ENCODE measurements at regions not wholly inside any gene's neighbourhood (a gene's known extent, or its start where the extent isn't known, plus 50 kb on each side); places are given as distances from the start of the nearest gene placed in this dataset.
"Not testable (repeated sequence)": the region's sequence is repeated elsewhere in the genome, so short reads cannot be mapped to it uniquely, and the experiment has no call there.

- H3K27me3 ChIP-seq (ENCODE audit: insufficient read depth, low read depth) = no peaks in the 10 kb centered on the region
- no peak for TF ChIP-seq CTCF (conservative IDR thresholded peaks at IDR 0.05; ENCODE audit: low read depth, low read length)
These were observed 216.1 kb downstream of the GLRX3 start for GRCh38 chr10:130352291-130352645.

GRCh38 chr10:130353928-130354572, 217.9 kb downstream of the GLRX3 start:
- Histone ChIP-seq H4K20me1 (ENCODE audit: insufficient read depth) (no peaks in the 10 kb centered on the region), H3K9ac (no peak overlapping the region), H3K4me1 (ENCODE audit: low read depth, poor library complexity, severe bottlenecking) (no peaks in the 10 kb centered on the region), H3K27ac (no peak overlapping the region), H3K4me3 (IDR thresholded peaks at IDR 0.05; ENCODE audit: insufficient read depth, low read depth, low read length) (no peak overlapping the region), H2AFZ (ENCODE audit: low read depth) (no peak overlapping the region), H3K4me2 (no peak overlapping the region), H3K79me2 (ENCODE audit: insufficient read depth, low read depth) (no peaks in the 10 kb centered on the region), H3K27me3 (ENCODE audit: insufficient read depth, low read depth) (no peaks in the 10 kb centered on the region), H3K36me3 (ENCODE audit: insufficient read depth) (no peaks in the 10 kb centered on the region)
- TF ChIP-seq CTCF (conservative IDR thresholded peaks at IDR 0.05; ENCODE audit: low read depth, low read length) = no peak

More at GRCh38 chr10:130352291-130352645, 216.1 kb downstream of the GLRX3 start:
- H3K79me2 ChIP-seq (ENCODE audit: insufficient read depth, low read depth) = no peaks in the 10 kb centered on the region
- H3K27ac ChIP-seq = no peak overlapping the region
- no peaks in the 10 kb centered on the region for H3K36me3 ChIP-seq (ENCODE audit: insufficient read depth)
- H3K4me2 ChIP-seq = no peak overlapping the region
- no peaks in the 10 kb centered on the region for H3K4me1 ChIP-seq (ENCODE audit: low read depth, poor library complexity, severe bottlenecking)
- no peak overlapping the region for H3K9ac ChIP-seq
- no peak overlapping the region for H2AFZ ChIP-seq (ENCODE audit: low read depth)
- no peak overlapping the region for H3K4me3 ChIP-seq (IDR thresholded peaks at IDR 0.05; ENCODE audit: insufficient read depth, low read depth, low read length)
- no peaks in the 10 kb centered on the region for H4K20me1 ChIP-seq (ENCODE audit: insufficient read depth)

- Histone ChIP-seq H3K4me3 (IDR thresholded peaks at IDR 0.05; ENCODE audit: insufficient read depth, low read depth, low read length) (no peak overlapping the region), H3K4me1 (ENCODE audit: low read depth, poor library complexity, severe bottlenecking) (no peaks in the 10 kb centered on the region), H3K4me2 (no peak overlapping the region), H3K79me2 (ENCODE audit: insufficient read depth, low read depth) (no peaks in the 10 kb centered on the region), H3K9ac (no peak overlapping the region), H4K20me1 (ENCODE audit: insufficient read depth) (no peaks in the 10 kb centered on the region), H3K36me3 (ENCODE audit: insufficient read depth) (no peaks in the 10 kb centered on the region), H3K27ac (no peak overlapping the region), H3K27me3 (ENCODE audit: insufficient read depth, low read depth) (no peaks in the 10 kb centered on the region), H2AFZ (ENCODE audit: low read depth) (no peak overlapping the region)
- no peak for TF ChIP-seq CTCF (conservative IDR thresholded peaks at IDR 0.05; ENCODE audit: low read depth, low read length)
These were observed 218.4 kb downstream of the GLRX3 start for GRCh38 chr10:130354573-130354954.

DNA sequence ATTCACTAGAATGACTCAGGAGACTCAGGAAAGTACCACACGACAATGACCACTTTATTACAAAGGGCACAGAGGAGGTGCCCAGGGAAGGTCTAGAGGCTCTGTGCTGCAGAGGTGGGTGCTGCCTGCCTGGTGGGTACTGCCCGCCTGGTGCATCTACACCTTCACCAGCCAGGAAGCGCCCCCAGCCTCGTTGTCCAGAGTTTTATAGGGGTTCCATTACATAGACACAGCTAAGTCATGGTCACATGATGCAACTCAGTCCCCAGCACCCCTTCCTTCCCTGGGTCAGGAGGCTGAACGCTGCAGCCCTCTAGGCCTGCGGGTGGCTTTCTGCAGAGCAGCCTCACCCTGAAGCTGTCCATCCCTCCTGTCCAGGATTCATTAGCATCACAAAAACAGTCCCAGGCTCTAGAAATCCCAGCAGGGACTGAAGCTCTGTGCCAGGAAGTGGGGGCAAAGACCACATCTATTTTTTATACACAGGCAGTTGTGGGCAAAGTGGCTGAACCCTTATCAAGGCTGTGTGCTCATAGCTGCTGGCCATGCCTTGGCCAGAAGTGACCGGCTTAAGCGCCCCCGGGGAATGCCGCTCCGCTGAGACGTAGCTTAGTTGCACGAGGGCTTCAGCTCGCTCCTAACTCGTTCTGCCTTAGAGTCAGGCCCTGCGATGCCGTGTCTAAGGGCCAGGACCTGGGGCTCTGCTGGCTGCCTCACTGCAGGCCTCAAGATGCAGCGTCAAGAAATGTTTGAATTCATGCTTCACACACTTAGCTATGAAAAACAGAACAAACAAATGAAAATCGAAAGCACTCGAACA, 219.0 kb downstream of the GLRX3 start:
- Histone ChIP-seq H3K27ac (no peak overlapping the region), H3K27me3 (ENCODE audit: insufficient read depth, low read depth) (no peaks in the 10 kb centered on the region), H2AFZ (ENCODE audit: low read depth) (no peak overlapping the region), H3K36me3 (ENCODE audit: insufficient read depth) (no peaks in the 10 kb centered on the region), H3K4me2 (no peak overlapping the region), H4K20me1 (ENCODE audit: insufficient read depth) (no peaks in the 10 kb centered on the region), H3K9ac (no peak overlapping the region), H3K4me1 (ENCODE audit: low read depth, poor library complexity, severe bottlenecking) (no peaks in the 10 kb centered on the region), H3K4me3 (IDR thresholded peaks at IDR 0.05; ENCODE audit: insufficient read depth, low read depth, low read length) (no peak overlapping the region), H3K79me2 (ENCODE audit: insufficient read depth, low read depth) (no peaks in the 10 kb centered on the region)
- TF ChIP-seq CTCF (conservative IDR thresholded peaks at IDR 0.05; ENCODE audit: low read depth, low read length) = no peak

- not testable (repeated sequence) for H3K4me2 ChIP-seq; H3K27me3 ChIP-seq (ENCODE audit: insufficient read depth, low read depth); H3K27ac ChIP-seq; H3K4me1 ChIP-seq (ENCODE audit: low read depth, poor library complexity, severe bottlenecking); H2AFZ ChIP-seq (ENCODE audit: low read depth); H3K9ac ChIP-seq; H3K36me3 ChIP-seq (ENCODE audit: insufficient read depth); H3K79me2 ChIP-seq (ENCODE audit: insufficient read depth, low read depth); H3K4me3 ChIP-seq (IDR thresholded peaks at IDR 0.05; ENCODE audit: insufficient read depth, low read depth, low read length); H4K20me1 ChIP-seq (ENCODE audit: insufficient read depth)
These were observed 220.2 kb downstream of the GLRX3 start for GRCh38 chr10:130356429-130356828.

Data from KMS-11 (cell line).